GM19463 (cell line): ENCODE measurements at regions not wholly inside any gene's neighbourhood (a gene's known extent, or its start where the extent isn't known, plus 50 kb on each side); places are given as distances from the start of the nearest gene placed in this dataset.
"Not testable (repeated sequence)": the region's sequence is repeated elsewhere in the genome, so short reads cannot be mapped to it uniquely, and the experiment has no call there.

Source experiments
- ATAC-seq: cut with Tn5 transposase; IDR thresholded peaks from one replicate; pipeline ENCODE4 v1.9.1; 2021; ENCODE audit warnings: mild to moderate bottlenecking, moderate library complexity; ENCODE audit not compliant: unreplicated experiment

GRCh38 chr4:149870008-149870407 is 54.4 kb upstream of the IQCM start:
- no peak for ATAC-seq

GRCh38 chr4:149881744-149882143 is 66.1 kb upstream of the IQCM start:
- no peak for ATAC-seq

GRCh38 chr4:149882251-149882650 is 66.6 kb upstream of the IQCM start:
- no peak for ATAC-seq

- no peak for ATAC-seq
These were observed 68.4 kb upstream of the IQCM start for GRCh38 chr4:149884046-149884445.

- ATAC-seq: peak; percentile 43
These were observed 69.0 kb upstream of the IQCM start for GRCh38 chr4:149884529-149885181.

- ATAC-seq: no peak
These were observed 70.3 kb upstream of the IQCM start for GRCh38 chr4:149885896-149886295.

- ATAC-seq: no peak
These were observed 71.3 kb upstream of the IQCM start for GRCh38 chr4:149886786-149887490.

GRCh38 chr4:149889991-149890390 is 74.3 kb upstream of the IQCM start:
- no peak for ATAC-seq

GRCh38 chr4:149890531-149890930 is 74.9 kb upstream of the IQCM start:
- no peak for ATAC-seq

GRCh38 chr4:149891426-149891825 is 75.8 kb upstream of the IQCM start:
- no peak for ATAC-seq

GRCh38 chr4:149896432-149896831 is 80.8 kb upstream of the IQCM start:
- ATAC-seq: no peak

- no peak for ATAC-seq
These were observed 82.1 kb upstream of the IQCM start for GRCh38 chr4:149897783-149898182.

- no peak for ATAC-seq
These were observed 85.5 kb upstream of the IQCM start for GRCh38 chr4:149901128-149901527.

- no peak for ATAC-seq
These were observed 86.6 kb upstream of the IQCM start for GRCh38 chr4:149902242-149902641.

- no peak for ATAC-seq
These were observed 94.5 kb upstream of the IQCM start for GRCh38 chr4:149910177-149910576.

GRCh38 chr4:149910604-149911350 is 95.1 kb upstream of the IQCM start:
- peak; percentile 63 for ATAC-seq

GRCh38 chr4:149911354-149911753 is 95.7 kb upstream of the IQCM start:
- ATAC-seq: no peak

GRCh38 chr4:149912000-149912399 is 96.4 kb upstream of the IQCM start:
- no peak for ATAC-seq

GRCh38 chr4:149914119-149915115 is 98.8 kb upstream of the IQCM start:
- ATAC-seq: peak; percentile 70

- not testable (repeated sequence) for ATAC-seq
These were observed 100.1 kb upstream of the IQCM start for GRCh38 chr4:149915735-149916134.

GRCh38 chr4:149923736-149924135 is 108.1 kb upstream of the IQCM start:
- no peak for ATAC-seq
